Cardiac muscle cell (in vitro differentiated cells and primary cell): ENCODE measurements at regions not wholly inside any gene's neighbourhood (a gene's known extent, or its start where the extent isn't known, plus 50 kb on each side); places are given as distances from the start of the nearest gene placed in this dataset.

Source experiments
- DNase-seq, 2 donors: peaks; one replicate each; pipeline versions ENCODE4 v3.0.0 to v3.0.0-alpha.2; 2010 to 2017; ENCODE audit warnings: low read depth in 1 of 2, low spot score in 1 of 2
- H3K27ac ChIP-seq: fragments of 200-600 bp; sonication (generic); 2 replicates; pipeline ENCODE4 v1.5.1; 2016
- H3K27me3 ChIP-seq: fragments of 200-600 bp; sonication (generic); 2 replicates; pipeline ENCODE4 v1.6.0; 2016; ENCODE audit warnings: control low read depth
- H3K36me3 ChIP-seq: fragments of 200-600 bp; sonication (generic); 2 replicates; pipeline ENCODE4 v1.5.1; 2016; ENCODE audit warnings: control low read depth
- H3K4me1 ChIP-seq: fragments of 200-600 bp; sonication (generic); 2 replicates; pipeline ENCODE4 v1.8.1; 2017; ENCODE audit warnings: low read depth, mild to moderate bottlenecking, mixed run types
- H3K4me3 ChIP-seq: fragments of 200-600 bp; sonication (generic); 2 replicates; pipeline ENCODE4 v1.5.1; 2016; ENCODE audit warnings: mild to moderate bottlenecking
- H3K9me3 ChIP-seq: fragments of 200-600 bp; sonication (generic); 2 replicates; pipeline ENCODE4 v1.5.1; 2017; ENCODE audit warnings: low read depth, mild to moderate bottlenecking, control low read depth
- TF ChIP-seq, protein P1 (sequence below): IDR thresholded peaks from 2 replicates; pipeline ENCODE4 v1.5.1; 2012; ENCODE audit warnings: low read depth, mild to moderate bottlenecking, low read length

DNA sequence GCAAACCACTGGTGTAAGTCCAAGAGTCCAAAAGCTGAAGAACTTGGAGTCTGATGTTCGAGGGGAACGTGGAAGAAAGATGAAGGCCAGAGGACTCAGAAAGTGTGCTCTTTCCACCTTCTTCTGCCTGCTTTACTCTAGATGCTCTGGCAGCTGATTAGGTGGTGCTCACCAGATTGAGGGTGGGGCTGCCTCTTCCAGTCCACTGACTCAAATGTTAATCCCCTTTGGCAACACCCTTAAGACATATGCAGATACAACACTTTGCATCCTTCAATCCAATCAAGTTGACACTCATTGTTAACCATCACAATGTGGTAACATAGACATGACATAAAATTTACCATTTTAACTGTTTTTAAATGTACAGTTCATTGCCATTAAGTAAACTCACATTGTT lies 249.5 kb downstream of the COG6 start:
- DNase-seq = no peak
- H3K36me3 ChIP-seq = no peaks in the 10 kb centered on the region
- no peaks in the 10 kb centered on the region for H3K27me3 ChIP-seq
- H3K9me3 ChIP-seq = no peaks in the 10 kb centered on the region
- H3K4me3 ChIP-seq = no peak overlapping the region
- TF ChIP-seq, protein P1, sequence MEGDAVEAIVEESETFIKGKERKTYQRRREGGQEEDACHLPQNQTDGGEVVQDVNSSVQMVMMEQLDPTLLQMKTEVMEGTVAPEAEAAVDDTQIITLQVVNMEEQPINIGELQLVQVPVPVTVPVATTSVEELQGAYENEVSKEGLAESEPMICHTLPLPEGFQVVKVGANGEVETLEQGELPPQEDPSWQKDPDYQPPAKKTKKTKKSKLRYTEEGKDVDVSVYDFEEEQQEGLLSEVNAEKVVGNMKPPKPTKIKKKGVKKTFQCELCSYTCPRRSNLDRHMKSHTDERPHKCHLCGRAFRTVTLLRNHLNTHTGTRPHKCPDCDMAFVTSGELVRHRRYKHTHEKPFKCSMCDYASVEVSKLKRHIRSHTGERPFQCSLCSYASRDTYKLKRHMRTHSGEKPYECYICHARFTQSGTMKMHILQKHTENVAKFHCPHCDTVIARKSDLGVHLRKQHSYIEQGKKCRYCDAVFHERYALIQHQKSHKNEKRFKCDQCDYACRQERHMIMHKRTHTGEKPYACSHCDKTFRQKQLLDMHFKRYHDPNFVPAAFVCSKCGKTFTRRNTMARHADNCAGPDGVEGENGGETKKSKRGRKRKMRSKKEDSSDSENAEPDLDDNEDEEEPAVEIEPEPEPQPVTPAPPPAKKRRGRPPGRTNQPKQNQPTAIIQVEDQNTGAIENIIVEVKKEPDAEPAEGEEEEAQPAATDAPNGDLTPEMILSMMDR = no peak
- no peak overlapping the region for H3K27ac ChIP-seq
- peaks cover 4% of the 10 kb centered on the region for H3K4me1 ChIP-seq

DNA sequence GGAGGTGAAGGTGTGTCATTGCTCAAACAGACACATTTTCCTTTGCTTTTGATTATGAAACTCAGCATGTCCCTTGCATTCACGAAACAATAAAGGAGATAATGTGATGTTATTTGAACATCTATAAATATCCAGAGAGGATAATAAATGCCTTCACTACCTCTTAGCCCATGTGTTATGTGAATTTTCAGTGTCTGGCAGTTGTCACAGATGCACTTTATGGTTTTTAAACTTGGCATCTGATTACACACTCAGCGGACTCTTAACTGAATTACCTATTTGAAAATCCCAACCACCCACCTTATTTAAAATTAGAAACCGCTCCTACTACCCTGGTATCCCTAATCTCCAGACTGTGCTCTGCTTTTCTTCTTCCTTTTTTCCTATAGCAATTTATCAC lies 254.2 kb downstream of the COG6 start:
- no peak for DNase-seq
- Histone ChIP-seq H3K36me3 (no peaks in the 10 kb centered on the region), H3K27ac (peak overlapping the region; percentile 6), H3K9me3 (no peaks in the 10 kb centered on the region), H3K4me1 (peaks cover 9% of the 10 kb centered on the region), H3K4me3 (no peak overlapping the region), H3K27me3 (no peaks in the 10 kb centered on the region)
- TF ChIP-seq, protein P1 = no peak

DNA sequence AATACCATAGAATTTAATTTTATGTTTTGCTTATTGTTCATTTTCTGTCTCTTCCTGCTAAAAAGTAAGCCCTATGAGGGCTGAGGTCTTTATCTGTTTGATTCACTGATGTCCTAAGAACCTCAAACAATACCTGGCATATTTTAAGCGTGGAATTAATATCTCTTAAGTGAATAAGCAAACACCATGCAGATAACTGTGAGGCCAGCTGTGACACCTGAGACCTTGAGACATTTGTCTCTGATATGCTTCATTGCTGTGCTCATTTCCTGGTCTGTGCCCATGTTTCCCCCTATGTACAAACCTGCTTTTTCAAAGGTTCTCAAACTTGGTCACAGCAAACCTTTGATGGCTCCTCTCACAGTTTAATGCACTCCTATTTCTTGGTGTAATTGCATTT lies 254.6 kb downstream of the COG6 start:
- no peaks in the 10 kb centered on the region for H3K9me3 ChIP-seq
- TF ChIP-seq, protein P1 = no peak
- H3K4me3 ChIP-seq = no peak overlapping the region
- H3K27ac ChIP-seq = peak overlapping the region; percentile 6
- DNase-seq = no peak
- no peaks in the 10 kb centered on the region for H3K27me3 ChIP-seq
- H3K4me1 ChIP-seq = peaks cover 9% of the 10 kb centered on the region
- no peaks in the 10 kb centered on the region for H3K36me3 ChIP-seq

DNA sequence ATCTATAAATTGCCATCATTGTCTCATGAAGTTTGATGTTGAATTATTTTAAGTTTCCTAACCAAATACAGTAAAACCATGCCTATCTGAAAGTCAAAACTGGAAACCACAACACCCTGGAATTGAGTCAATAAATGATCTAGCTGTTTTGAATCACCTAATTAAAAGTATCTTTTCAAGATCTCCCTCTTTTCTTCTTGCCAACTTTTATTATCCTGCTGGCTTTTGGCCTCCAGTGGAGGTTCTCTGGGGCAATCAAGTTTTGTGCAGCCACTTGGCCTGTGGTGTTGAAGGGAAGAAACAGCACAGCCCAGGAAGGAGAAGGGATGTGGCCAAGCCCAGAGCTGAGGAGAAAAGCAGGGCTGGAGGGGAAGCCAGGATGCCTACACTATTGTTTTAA lies 255.4 kb downstream of the COG6 start:
- DNase-seq = peak in 1 of 2 donors; percentile 72

DNA sequence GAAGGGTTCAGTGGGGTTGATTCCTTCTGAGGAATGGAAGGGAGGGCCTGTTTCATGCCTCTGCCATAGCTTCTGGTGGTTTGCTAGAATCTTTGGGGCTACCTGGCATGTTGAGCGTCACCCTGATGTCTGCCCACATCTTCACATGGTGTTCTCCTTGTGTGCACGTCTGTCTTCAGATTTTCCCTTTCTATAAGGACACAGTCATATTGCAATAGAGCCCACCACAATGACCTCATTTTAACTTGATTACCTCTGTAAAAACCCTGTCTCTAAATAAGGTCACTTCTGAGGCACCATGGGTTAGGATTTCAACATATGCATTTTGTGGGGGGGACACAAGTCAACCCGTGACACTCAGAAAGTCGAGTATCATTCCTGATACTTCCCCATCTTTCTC lies 257.9 kb downstream of the COG6 start:
- TF ChIP-seq, protein P1 = no peak

More for the DNA sequence above, 255.4 kb downstream of the COG6 start:
- no peaks in the 10 kb centered on the region for H3K9me3 ChIP-seq
- TF ChIP-seq, protein P1 = no peak
- no peak overlapping the region for H3K4me3 ChIP-seq
- no peak overlapping the region for H3K27ac ChIP-seq
- no peaks in the 10 kb centered on the region for H3K36me3 ChIP-seq
- H3K4me1 ChIP-seq = peaks cover 9% of the 10 kb centered on the region
- no peaks in the 10 kb centered on the region for H3K27me3 ChIP-seq

DNA sequence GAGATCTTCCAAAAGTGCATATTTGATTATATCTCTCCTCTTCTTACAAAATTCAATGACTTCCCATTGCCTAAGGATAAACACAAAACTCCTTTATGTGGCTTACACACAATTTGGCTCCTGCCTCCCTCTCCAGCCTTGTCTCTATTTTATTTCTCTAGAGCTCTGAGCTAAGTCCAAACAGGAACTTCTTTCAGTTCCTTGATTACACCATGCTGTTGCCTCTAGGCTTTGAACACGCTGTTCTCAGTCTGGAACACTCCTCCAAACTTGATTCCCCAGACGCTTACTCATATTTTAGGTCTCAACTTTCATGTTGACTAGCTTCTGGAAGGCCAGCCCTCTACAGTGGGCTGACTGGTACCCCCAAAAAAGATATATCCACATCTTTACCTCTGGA lies 258.5 kb downstream of the COG6 start:
- TF ChIP-seq, protein P1 = no peak
- Histone ChIP-seq H3K9me3 (no peaks in the 10 kb centered on the region), H3K27ac (no peak overlapping the region), H3K27me3 (no peaks in the 10 kb centered on the region), H3K36me3 (no peaks in the 10 kb centered on the region), H3K4me3 (no peak overlapping the region), H3K4me1 (peaks cover 9% of the 10 kb centered on the region)
- peak in 1 of 2 donors; percentile 86 for DNase-seq

More for the DNA sequence above, 257.9 kb downstream of the COG6 start:
- DNase-seq = no peak
- no peak overlapping the region for H3K27ac ChIP-seq
- H3K4me1 ChIP-seq = peaks cover 9% of the 10 kb centered on the region
- no peak overlapping the region for H3K4me3 ChIP-seq
- H3K27me3 ChIP-seq = no peaks in the 10 kb centered on the region
- H3K36me3 ChIP-seq = no peaks in the 10 kb centered on the region
- no peaks in the 10 kb centered on the region for H3K9me3 ChIP-seq
